Neural cell (in vitro differentiated cells): ENCODE measurements at regions not wholly inside any gene's neighbourhood (a gene's known extent, or its start where the extent isn't known, plus 50 kb on each side); places are given as distances from the start of the nearest gene placed in this dataset.

Experiments
- H2AFZ ChIP-seq: fragments of 200-600, 300-800 bp; sonication (generic), shearing (Covaris generic); 2 replicates; pipeline ENCODE4 v1.6.0; 2014; ENCODE audit warnings: low read depth, mild to moderate bottlenecking, antibody characterized with exemption, low read length, moderate library complexity
- H3F3A ChIP-seq: fragments of 200-600 bp; shearing (Covaris generic); 2 replicates; pipeline ENCODE4 v1.6.1; 2016; ENCODE audit warnings: mild to moderate bottlenecking, moderate library complexity, mixed read lengths, antibody characterized with exemption, low read length; ENCODE audit not compliant: insufficient read depth, poor library complexity, severe bottlenecking
- H3K27ac ChIP-seq: fragments of 200-600, 300-800 bp; sonication (generic), shearing (Covaris generic); 2 replicates; pipeline ENCODE4 v1.5.1; 2014; ENCODE audit warnings: mild to moderate bottlenecking, low read length, moderate library complexity
- H3K27me3 ChIP-seq: fragments of 300-800, 200-600 bp; sonication (generic), shearing (Covaris generic); 2 replicates; pipeline ENCODE4 v1.6.0; 2014; ENCODE audit warnings: mild to moderate bottlenecking, low read depth, low read length, moderate library complexity; ENCODE audit not compliant: insufficient read depth
- H3K36me3 ChIP-seq: fragments of 300-800, 200-600 bp; sonication (generic), shearing (Covaris generic); 2 replicates; pipeline ENCODE4 v1.5.1; 2014; ENCODE audit warnings: mild to moderate bottlenecking, antibody characterized with exemption, low read length, moderate library complexity; ENCODE audit not compliant: insufficient read depth
- H3K4me2 ChIP-seq: fragments of 300-800, 200-600 bp; sonication (generic), shearing (Covaris generic); 2 replicates; pipeline ENCODE4 v1.6.0; 2014; ENCODE audit warnings: mild to moderate bottlenecking, low read length
- H3K4me3 ChIP-seq: fragments of 300-800, 200-600 bp; sonication (generic), shearing (Covaris generic); 2 replicates; pipeline ENCODE4 v1.5.1; 2014; ENCODE audit warnings: mild to moderate bottlenecking, low read length, moderate library complexity
- H3K79me2 ChIP-seq: fragments of 200-600 bp; shearing (Covaris generic); replicated peaks from 2 replicates; pipeline ENCODE4 v1.6.0; 2014; ENCODE audit warnings: mild to moderate bottlenecking, low read length, moderate library complexity; ENCODE audit not compliant: insufficient read depth
- H3K9ac ChIP-seq: fragments of 300-800, 200-600 bp; sonication (generic), shearing (Covaris generic); 2 replicates; pipeline ENCODE4 v1.6.1; 2016; ENCODE audit warnings: mild to moderate bottlenecking, low read length, mixed read lengths
- H3K9me2 ChIP-seq: fragments of 200-600 bp; shearing (Covaris generic); 2 replicates; pipeline ENCODE4 v1.6.1; 2016; ENCODE audit warnings: mild to moderate bottlenecking, low read length, mixed read lengths; ENCODE audit not compliant: insufficient read depth
- H3K9me3 ChIP-seq: fragments of 200-600, 300-800 bp; sonication (generic), shearing (Covaris generic); 2 replicates; pipeline ENCODE4 v1.6.1; 2016; ENCODE audit warnings: mild to moderate bottlenecking, mixed run types, low read length, moderate library complexity, mixed read lengths
- H4K20me1 ChIP-seq: fragments of 200-600 bp; shearing (Covaris generic); 2 replicates; pipeline ENCODE4 v1.6.1; 2016; ENCODE audit warnings: mild to moderate bottlenecking, mixed run types; ENCODE audit not compliant: insufficient read depth
- CTCF ChIP-seq: fragments of 450-650 bp; IDR thresholded peaks from 2 replicates; pipeline ENCODE4 v1.5.1; 2014; ENCODE audit warnings: antibody characterized with exemption, mild to moderate bottlenecking, moderate library complexity; ENCODE audit not compliant: poor library complexity, severe bottlenecking
- EP300 ChIP-seq: fragments of 450-650 bp; conservative IDR thresholded peaks from 2 replicates; pipeline ENCODE4 v1.6.1; 2014; ENCODE audit warnings: antibody characterized with exemption, mild to moderate bottlenecking, moderate library complexity; ENCODE audit not compliant: poor library complexity, severe bottlenecking
- EZH2 ChIP-seq: fragments of 200-600, 300-800 bp; shearing (Covaris generic), sonication (generic); IDR thresholded peaks from 2 replicates; pipeline ENCODE4 v1.6.1; 2014; ENCODE audit warnings: antibody characterized with exemption, low read length, borderline replicate concordance, mild to moderate bottlenecking; ENCODE audit not compliant: insufficient read depth, poor library complexity, severe bottlenecking
- MXI1 ChIP-seq: fragments of 450-650 bp; conservative IDR thresholded peaks from 2 replicates; pipeline ENCODE4 v1.6.1; 2014; ENCODE audit warnings: antibody characterized with exemption, mild to moderate bottlenecking; ENCODE audit not compliant: poor library complexity, severe bottlenecking
- POLR2AphosphoS5 ChIP-seq: IDR thresholded peaks from 2 replicates; pipeline ENCODE4 v1.6.1; 2012
- RAD21 ChIP-seq: fragments of 450-650 bp; conservative IDR thresholded peaks from 2 replicates; pipeline ENCODE4 v1.6.1; 2014; ENCODE audit warnings: antibody characterized with exemption, mild to moderate bottlenecking, moderate library complexity
- REST ChIP-seq: IDR thresholded peaks from 2 replicates; pipeline ENCODE4 v1.6.1; 2012; ENCODE audit warnings: borderline replicate concordance
- SMC3 ChIP-seq: fragments of 450-650 bp; conservative IDR thresholded peaks from 2 replicates; pipeline ENCODE4 v1.6.1; 2014; ENCODE audit warnings: antibody characterized with exemption, mild to moderate bottlenecking, moderate library complexity; ENCODE audit not compliant: poor library complexity
- TAF1 ChIP-seq: IDR thresholded peaks from 2 replicates; pipeline ENCODE4 v1.6.1; 2012; ENCODE audit warnings: low read depth

GRCh38 chr22:49449377-49449776 lies 378.3 kb downstream of the BRD1 start:
- no peak overlapping the region for H3K4me2 ChIP-seq
- no peaks in the 10 kb centered on the region for H3K79me2 ChIP-seq
- no peaks in the 10 kb centered on the region for H3K27me3 ChIP-seq
- H4K20me1 ChIP-seq = no peaks in the 10 kb centered on the region
- no peak overlapping the region for H3K9ac ChIP-seq
- no peaks in the 10 kb centered on the region for H3K9me2 ChIP-seq
- H3K9me3 ChIP-seq = no peaks in the 10 kb centered on the region
- H3K36me3 ChIP-seq = no peaks in the 10 kb centered on the region
- no peak for TF ChIP-seq SMC3
- no peak for TF ChIP-seq TAF1
- TF ChIP-seq EP300 = no peak
- TF ChIP-seq MXI1 = no peak
- TF ChIP-seq EZH2 = no peak
- no peak for TF ChIP-seq POLR2AphosphoS5
- no peak for TF ChIP-seq REST
- TF ChIP-seq RAD21 = no peak
- no peak for TF ChIP-seq CTCF
- H3K4me3 ChIP-seq = no peak overlapping the region
- no peak overlapping the region for H2AFZ ChIP-seq
- H3F3A ChIP-seq = no peaks in the 10 kb centered on the region
- H3K27ac ChIP-seq = no peak overlapping the region

GRCh38 chr22:49448526-49448925 lies 379.1 kb downstream of the BRD1 start:
- no peak overlapping the region for H2AFZ ChIP-seq
- H3K9ac ChIP-seq = no peak overlapping the region
- H3K4me2 ChIP-seq = no peak overlapping the region
- H3K9me3 ChIP-seq = no peaks in the 10 kb centered on the region
- H3K27me3 ChIP-seq = no peaks in the 10 kb centered on the region
- no peaks in the 10 kb centered on the region for H3K9me2 ChIP-seq
- TF ChIP-seq CTCF = no peak
- TF ChIP-seq TAF1 = no peak
- TF ChIP-seq POLR2AphosphoS5 = no peak
- TF ChIP-seq EP300 = no peak
- no peak for TF ChIP-seq MXI1
- TF ChIP-seq SMC3 = no peak
- TF ChIP-seq REST = no peak
- TF ChIP-seq EZH2 = no peak
- no peak for TF ChIP-seq RAD21
- no peaks in the 10 kb centered on the region for H3F3A ChIP-seq
- no peaks in the 10 kb centered on the region for H4K20me1 ChIP-seq
- no peak overlapping the region for H3K4me3 ChIP-seq
- H3K36me3 ChIP-seq = no peaks in the 10 kb centered on the region
- H3K27ac ChIP-seq = no peak overlapping the region
- no peaks in the 10 kb centered on the region for H3K79me2 ChIP-seq
